ENCODE measurements at regions not wholly inside any gene's neighbourhood (a gene's known extent, or its start where the extent isn't known, plus 50 kb on each side); places are given as distances from the start of the nearest gene placed in this dataset.

DNA sequence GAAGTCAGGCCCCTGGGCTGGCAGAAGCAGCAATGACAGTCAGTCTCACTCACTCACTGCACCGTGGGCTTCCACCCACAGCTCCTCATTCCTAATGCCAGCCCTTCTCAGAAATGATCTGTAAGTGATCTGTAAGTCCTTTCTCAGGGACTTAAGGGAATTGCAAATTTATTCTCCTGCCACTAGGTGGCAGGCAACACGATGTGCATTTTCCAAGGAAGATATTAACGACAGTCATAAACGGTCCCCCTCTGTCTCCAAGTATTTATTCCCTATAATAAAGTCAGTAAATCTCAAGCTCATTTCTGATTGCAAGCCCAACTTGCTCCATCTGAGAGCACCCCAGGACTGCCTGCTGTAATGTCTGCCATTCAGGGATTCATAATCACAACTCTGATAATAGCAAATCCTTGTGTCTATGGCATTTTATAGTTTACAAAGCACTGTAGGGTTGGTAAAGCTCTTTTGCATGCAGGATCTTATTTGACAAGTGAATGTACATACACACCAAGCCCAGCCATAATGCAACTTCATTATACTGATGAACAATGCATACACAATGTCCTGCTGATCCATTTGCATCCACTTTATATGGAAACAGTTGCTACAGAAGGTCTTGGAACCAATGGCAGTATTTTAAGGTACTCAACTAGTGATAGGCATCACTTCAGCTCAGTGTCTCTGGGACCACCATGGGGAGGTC lies 380.5 kb upstream of the CAMK1G start:
- TF ChIP-seq, protein P1, sequence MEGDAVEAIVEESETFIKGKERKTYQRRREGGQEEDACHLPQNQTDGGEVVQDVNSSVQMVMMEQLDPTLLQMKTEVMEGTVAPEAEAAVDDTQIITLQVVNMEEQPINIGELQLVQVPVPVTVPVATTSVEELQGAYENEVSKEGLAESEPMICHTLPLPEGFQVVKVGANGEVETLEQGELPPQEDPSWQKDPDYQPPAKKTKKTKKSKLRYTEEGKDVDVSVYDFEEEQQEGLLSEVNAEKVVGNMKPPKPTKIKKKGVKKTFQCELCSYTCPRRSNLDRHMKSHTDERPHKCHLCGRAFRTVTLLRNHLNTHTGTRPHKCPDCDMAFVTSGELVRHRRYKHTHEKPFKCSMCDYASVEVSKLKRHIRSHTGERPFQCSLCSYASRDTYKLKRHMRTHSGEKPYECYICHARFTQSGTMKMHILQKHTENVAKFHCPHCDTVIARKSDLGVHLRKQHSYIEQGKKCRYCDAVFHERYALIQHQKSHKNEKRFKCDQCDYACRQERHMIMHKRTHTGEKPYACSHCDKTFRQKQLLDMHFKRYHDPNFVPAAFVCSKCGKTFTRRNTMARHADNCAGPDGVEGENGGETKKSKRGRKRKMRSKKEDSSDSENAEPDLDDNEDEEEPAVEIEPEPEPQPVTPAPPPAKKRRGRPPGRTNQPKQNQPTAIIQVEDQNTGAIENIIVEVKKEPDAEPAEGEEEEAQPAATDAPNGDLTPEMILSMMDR (conservative IDR thresholded peaks at IDR 0.05 in 1 of 2, IDR thresholded peaks at IDR 0.05 in 1 of 2; ENCODE audit: extremely low read depth in 1 of 2, insufficient read depth in 1 of 2, low read depth in 1 of 2, low read length in 2 of 2), result peak; percentile 71 to 76
- no peak for TF ChIP-seq EZH2 (IDR thresholded peaks at IDR 0.05; ENCODE audit: borderline replicate concordance, low read length)
